Mesenchymal stem cell (in vitro differentiated cells and primary cell): ENCODE measurements at regions not wholly inside any gene's neighbourhood (a gene's known extent, or its start where the extent isn't known, plus 50 kb on each side); places are given as distances from the start of the nearest gene placed in this dataset.

Source experiments
- DNase-seq: peaks from one replicate; pipeline ENCODE4 v3.0.0-alpha.2; 2013
- H2AFZ ChIP-seq: one replicate; pipeline ENCODE4 v1.6.1; 2013; ENCODE audit warnings: low read depth, mild to moderate bottlenecking, control low read depth, inconsistent platforms, low read length, moderate library complexity
- H2AK5ac ChIP-seq: 2 replicates; pipeline ENCODE4 v1.6.1; 2013; ENCODE audit warnings: low read length, moderate library complexity, mild to moderate bottlenecking, inconsistent platforms; ENCODE audit not compliant: severe bottlenecking
- H2BK120ac ChIP-seq: one replicate; pipeline ENCODE4 v1.6.1; 2013; ENCODE audit warnings: low read depth, mild to moderate bottlenecking, inconsistent platforms, low read length, moderate library complexity
- H2BK12ac ChIP-seq, 2 experiments: one replicate each; pipeline ENCODE4 v1.6.1; 2013; ENCODE audit warnings: inconsistent platforms in 2 of 2, low read length in 2 of 2, mild to moderate bottlenecking in 2 of 2, moderate library complexity in 2 of 2, control low read depth in 1 of 2
- H2BK15ac ChIP-seq: one replicate; pipeline ENCODE4 v1.6.1; 2013; ENCODE audit warnings: mild to moderate bottlenecking, low read depth, inconsistent platforms; ENCODE audit not compliant: poor library complexity, severe bottlenecking
- H2BK5ac ChIP-seq: 2 replicates; pipeline ENCODE4 v1.6.1; 2013; ENCODE audit warnings: low read depth, mild to moderate bottlenecking, low read length, control low read depth, inconsistent platforms; ENCODE audit not compliant: poor library complexity, severe bottlenecking
- H3K14ac ChIP-seq, 2 experiments: one replicate each; pipeline ENCODE4 v1.6.1; 2013; ENCODE audit warnings: inconsistent platforms in 2 of 2, low read length in 2 of 2, control low read depth in 1 of 2, mild to moderate bottlenecking in 1 of 2, moderate library complexity in 1 of 2
- H3K18ac ChIP-seq, 2 experiments: one replicate each; pipeline ENCODE4 v1.6.1; 2013; ENCODE audit warnings: inconsistent platforms in 2 of 2, low read length in 2 of 2, control low read depth in 1 of 2, low read depth in 1 of 2, mild to moderate bottlenecking in 1 of 2
- H3K23ac ChIP-seq, 2 experiments: one replicate each; pipeline ENCODE4 v1.6.1; 2013; ENCODE audit warnings: inconsistent platforms in 2 of 2, low read length in 2 of 2, mild to moderate bottlenecking in 2 of 2, moderate library complexity in 2 of 2, control low read depth in 1 of 2
- H3K27ac ChIP-seq: 2 replicates; pipeline ENCODE4 v1.5.1; 2013; ENCODE audit warnings: mild to moderate bottlenecking, moderate library complexity, low read length, control low read depth, inconsistent platforms; ENCODE audit not compliant: poor library complexity, severe bottlenecking
- H3K27me3 ChIP-seq, 2 experiments: 2 replicates each; pipeline versions ENCODE4 v1.6.1 to v1.7.0; 2013; ENCODE audit warnings: low read length in 2 of 2, mild to moderate bottlenecking in 2 of 2, moderate library complexity in 2 of 2, control low read depth in 1 of 2, inconsistent platforms in 1 of 2; ENCODE audit not compliant: control insufficient read depth in 1 of 2, insufficient read depth in 1 of 2
- H3K36me3 ChIP-seq, 2 experiments: 2 replicates each; pipeline versions ENCODE4 v1.6.1 to v1.7.0; 2013; ENCODE audit warnings: low read length in 2 of 2, control low read depth in 1 of 2, inconsistent platforms in 1 of 2, low read depth in 1 of 2, mild to moderate bottlenecking in 1 of 2; ENCODE audit not compliant: insufficient read depth in 2 of 2, control insufficient read depth in 1 of 2
- H3K4ac ChIP-seq, 2 experiments: one replicate each; pipeline ENCODE4 v1.6.1; 2013; ENCODE audit warnings: inconsistent platforms in 2 of 2, low read length in 2 of 2, mild to moderate bottlenecking in 2 of 2, moderate library complexity in 2 of 2, control low read depth in 1 of 2, low read depth in 1 of 2
- H3K4me1 ChIP-seq: 2 replicates; pipeline ENCODE4 v1.6.1; 2013; ENCODE audit warnings: low read depth, low read length, control low read depth; ENCODE audit not compliant: control insufficient read depth, insufficient read depth
- H3K4me2 ChIP-seq: 2 replicates; pipeline ENCODE4 v1.6.1; 2013; ENCODE audit warnings: low read length, mild to moderate bottlenecking, inconsistent platforms; ENCODE audit not compliant: poor library complexity, severe bottlenecking
- H3K4me3 ChIP-seq, 2 experiments: 2 replicates each; pipeline versions ENCODE4 v1.5.1 to v1.7.0; 2013; ENCODE audit warnings: low read length in 2 of 2, mild to moderate bottlenecking in 2 of 2, control low read depth in 1 of 2, low read depth in 1 of 2; ENCODE audit not compliant: insufficient read depth in 1 of 2
- H3K79me1 ChIP-seq: replicated peaks from 2 replicates; pipeline ENCODE4 v1.6.1; 2013; ENCODE audit warnings: mild to moderate bottlenecking, control low read depth, low read length, inconsistent platforms; ENCODE audit not compliant: poor library complexity, severe bottlenecking
- H3K9ac ChIP-seq: 2 replicates; pipeline ENCODE4 v1.7.0; 2013; ENCODE audit warnings: mild to moderate bottlenecking, low read length, moderate library complexity
- H3K9me3 ChIP-seq: 2 replicates; pipeline ENCODE4 v1.7.0; 2013; ENCODE audit warnings: mild to moderate bottlenecking, low read length; ENCODE audit not compliant: control insufficient read depth
- H4K8ac ChIP-seq: one replicate; pipeline ENCODE4 v1.6.1; 2013; ENCODE audit warnings: inconsistent platforms, mild to moderate bottlenecking, low read length, moderate library complexity
- H4K91ac ChIP-seq: one replicate; pipeline ENCODE4 v1.6.1; 2013; ENCODE audit warnings: mild to moderate bottlenecking, low read length, inconsistent platforms
- WGBS: methylation state at CpG from one replicate; pipeline ENCODE4 v1.1.7; 2013; ENCODE audit warnings: mixed read lengths; 5-methylcytosine and 5-hydroxymethylcytosine counted together

DNA sequence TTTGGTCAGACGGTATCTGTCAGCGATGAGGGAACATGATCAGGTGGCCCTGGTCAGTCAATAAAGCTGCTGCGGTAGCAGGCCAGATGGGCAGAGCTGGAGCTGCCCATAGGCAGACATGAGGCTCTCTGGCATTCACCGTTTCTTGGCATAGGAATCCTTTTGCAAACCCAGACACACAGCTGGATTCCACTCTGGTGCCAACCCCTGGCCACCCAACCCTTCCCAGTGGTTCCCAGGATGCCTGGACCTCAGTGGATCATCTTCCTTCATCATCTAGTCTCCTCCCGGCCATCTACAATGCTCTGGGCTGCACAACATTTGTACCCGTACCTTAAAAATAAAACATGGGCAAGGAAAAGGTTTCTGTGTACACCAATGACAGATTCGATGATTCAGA, 68.3 kb upstream of the ACTRT2 start:
- no peaks in the 10 kb centered on the region for H3K4me1 ChIP-seq
- no peak overlapping the region for H3K27ac ChIP-seq

DNA sequence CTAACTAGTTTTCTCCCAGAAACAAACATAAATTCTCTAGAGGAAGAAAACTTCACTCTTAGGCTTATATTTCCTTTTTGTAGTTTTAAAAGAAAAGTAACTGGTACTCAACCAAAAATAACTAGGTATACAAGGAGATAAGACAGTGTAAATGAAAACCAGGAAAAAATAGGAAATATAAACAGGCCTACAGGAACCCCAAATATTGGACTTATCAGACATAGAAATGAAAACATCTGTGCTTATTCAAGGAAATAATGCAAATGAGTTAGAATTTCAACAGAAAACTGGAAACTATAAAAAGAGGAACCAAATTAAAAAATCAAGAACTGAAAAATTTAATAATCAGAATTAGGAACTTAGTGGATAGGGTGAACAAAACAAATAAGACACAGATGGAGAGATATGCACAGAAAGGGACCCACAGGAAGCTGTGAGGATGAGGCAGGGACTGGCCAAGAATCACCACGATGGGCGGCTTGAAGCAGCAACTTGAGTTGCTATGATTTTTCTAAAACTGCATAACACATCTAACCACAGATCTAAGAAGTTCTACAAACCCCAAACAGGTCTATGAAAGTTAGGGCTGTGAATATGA, 67.5 kb upstream of the ACTRT2 start:
- no peak overlapping the region for H2BK5ac ChIP-seq
- no peak overlapping the region for H2AFZ ChIP-seq

More for the DNA sequence above, 68.3 kb upstream of the ACTRT2 start:
- Histone ChIP-seq H3K14ac (no peak overlapping the region), H3K36me3 (no peaks in the 10 kb centered on the region), H4K8ac (no peak overlapping the region), H2BK120ac (no peak overlapping the region), H3K18ac (no peak overlapping the region), H3K23ac (no peak overlapping the region), H3K4me2 (no peak overlapping the region), H3K79me1 (no peaks in the 10 kb centered on the region), H2AK5ac (no peak overlapping the region), H2BK15ac (no peak overlapping the region), H3K9me3 (peaks cover 19% of the 10 kb centered on the region), H3K4ac (no peak overlapping the region), H3K9ac (no peak overlapping the region), H4K91ac (no peak overlapping the region), H2BK5ac (no peak overlapping the region), H3K4me3 (no peak overlapping the region), H3K27me3 (peaks cover 0 to 3% of the 10 kb centered on the region in 2 experiments), H2AFZ (no peak overlapping the region), H2BK12ac (no peak overlapping the region)
- WGBS = 78% methylated on average over 7 of the region's 7 CpGs
- DNase-seq = no peak

DNA sequence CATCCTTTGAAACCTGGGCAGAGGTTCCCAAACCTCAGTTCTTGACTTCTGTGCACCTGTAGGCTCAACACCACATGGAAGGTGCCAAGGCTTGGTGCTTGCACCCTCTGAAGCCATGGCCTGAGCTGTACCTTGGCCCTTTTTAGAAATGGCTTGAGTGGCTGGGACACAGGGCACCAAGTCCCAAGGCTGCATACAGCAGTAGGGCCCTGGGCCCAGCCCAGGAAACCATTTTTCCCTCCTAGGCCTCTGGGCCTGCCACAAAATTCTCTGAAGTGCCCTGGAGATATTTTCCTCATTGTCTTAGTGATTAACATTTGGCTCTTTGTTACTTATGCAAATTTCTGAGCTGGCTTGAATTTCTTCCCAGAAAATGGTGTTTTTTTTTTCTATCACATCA, 65.6 kb upstream of the ACTRT2 start:
- H2AK5ac ChIP-seq = no peak overlapping the region
- H3K23ac ChIP-seq = no peak overlapping the region
- no peak overlapping the region for H3K14ac ChIP-seq

More for the DNA sequence above, 67.5 kb upstream of the ACTRT2 start:
- no peak overlapping the region for H2BK120ac ChIP-seq
- no peaks in the 10 kb centered on the region for H3K27me3 ChIP-seq
- no peaks in the 10 kb centered on the region for H3K36me3 ChIP-seq
- WGBS = no CpG with 5 or more reads among the region's 2 CpGs
- H3K9ac ChIP-seq = no peak overlapping the region
- no peak overlapping the region for H3K27ac ChIP-seq
- no peak overlapping the region for H2BK12ac ChIP-seq
- H4K91ac ChIP-seq = no peak overlapping the region
- H3K23ac ChIP-seq = no peak overlapping the region
- H2AK5ac ChIP-seq = no peak overlapping the region
- H2BK15ac ChIP-seq = no peak overlapping the region
- H3K18ac ChIP-seq = no peak overlapping the region
- H3K79me1 ChIP-seq = no peaks in the 10 kb centered on the region
- no peak overlapping the region for H3K4ac ChIP-seq
- no peak for DNase-seq
- no peaks in the 10 kb centered on the region for H3K4me1 ChIP-seq
- H3K9me3 ChIP-seq = peaks cover 20% of the 10 kb centered on the region
- H3K14ac ChIP-seq = no peak overlapping the region
- no peak overlapping the region for H4K8ac ChIP-seq
- no peak overlapping the region for H3K4me2 ChIP-seq
- no peak overlapping the region for H3K4me3 ChIP-seq

DNA sequence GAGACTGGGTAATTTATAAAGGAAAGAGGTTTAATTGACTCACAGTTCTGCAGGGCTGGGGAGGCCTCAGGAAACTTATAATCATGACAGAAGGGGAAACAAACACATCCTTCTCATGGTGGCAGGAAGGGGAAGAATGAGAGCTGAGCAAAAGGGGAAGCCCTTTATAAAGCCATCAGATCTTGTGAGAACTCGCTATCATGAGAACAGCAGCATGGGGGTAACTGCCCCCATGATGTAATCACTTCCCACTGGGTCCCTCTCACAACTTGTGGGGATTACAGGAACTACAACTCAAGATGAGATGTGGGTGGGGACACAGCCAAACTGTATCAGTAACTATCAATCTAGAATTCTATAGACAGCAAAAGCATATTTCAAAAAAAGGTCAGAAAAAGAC, 64.7 kb upstream of the ACTRT2 start:
- Histone ChIP-seq H3K4me3 (no peak overlapping the region), H3K27ac (no peak overlapping the region), H3K23ac (no peak overlapping the region), H3K4me2 (no peak overlapping the region), H2BK120ac (no peak overlapping the region), H3K9ac (no peak overlapping the region), H2AK5ac (no peak overlapping the region), H3K4ac (no peak overlapping the region), H2AFZ (no peak overlapping the region), H3K4me1 (no peaks in the 10 kb centered on the region), H2BK12ac (no peak overlapping the region), H3K18ac (no peak overlapping the region), H3K79me1 (no peaks in the 10 kb centered on the region), H2BK5ac (no peak overlapping the region), H3K36me3 (no peaks in the 10 kb centered on the region), H3K9me3 (peaks cover 24% of the 10 kb centered on the region), H4K91ac (no peak overlapping the region), H3K27me3 (no peaks in the 10 kb centered on the region), H3K14ac (no peak overlapping the region), H4K8ac (no peak overlapping the region), H2BK15ac (no peak overlapping the region)
- 0% methylated on average over 1 of the region's 1 CpG for WGBS
- DNase-seq = no peak

More for the DNA sequence above, 65.6 kb upstream of the ACTRT2 start:
- H4K91ac ChIP-seq = no peak overlapping the region
- no peak overlapping the region for H3K18ac ChIP-seq
- H3K79me1 ChIP-seq = no peaks in the 10 kb centered on the region
- H2BK15ac ChIP-seq = no peak overlapping the region
- H3K9me3 ChIP-seq = peaks cover 24% of the 10 kb centered on the region
- no peak overlapping the region for H2AFZ ChIP-seq
- H2BK12ac ChIP-seq = no peak overlapping the region
- DNase-seq = no peak
- H2BK120ac ChIP-seq = no peak overlapping the region
- no peak overlapping the region for H3K27ac ChIP-seq
- H3K9ac ChIP-seq = no peak overlapping the region
- H3K4ac ChIP-seq = no peak overlapping the region
- no peak overlapping the region for H3K4me3 ChIP-seq
- H2BK5ac ChIP-seq = no peak overlapping the region
- H3K4me2 ChIP-seq = no peak overlapping the region
- no peak overlapping the region for H4K8ac ChIP-seq
- H3K4me1 ChIP-seq = no peaks in the 10 kb centered on the region
- no peaks in the 10 kb centered on the region for H3K36me3 ChIP-seq
- no peaks in the 10 kb centered on the region for H3K27me3 ChIP-seq
